ENCODE measurements at regions not wholly inside any gene's neighbourhood (a gene's known extent, or its start where the extent isn't known, plus 50 kb on each side); places are given as distances from the start of the nearest gene placed in this dataset.
"Not testable (repeated sequence)": the region's sequence is repeated elsewhere in the genome, so short reads cannot be mapped to it uniquely, and the experiment has no call there.

DNA sequence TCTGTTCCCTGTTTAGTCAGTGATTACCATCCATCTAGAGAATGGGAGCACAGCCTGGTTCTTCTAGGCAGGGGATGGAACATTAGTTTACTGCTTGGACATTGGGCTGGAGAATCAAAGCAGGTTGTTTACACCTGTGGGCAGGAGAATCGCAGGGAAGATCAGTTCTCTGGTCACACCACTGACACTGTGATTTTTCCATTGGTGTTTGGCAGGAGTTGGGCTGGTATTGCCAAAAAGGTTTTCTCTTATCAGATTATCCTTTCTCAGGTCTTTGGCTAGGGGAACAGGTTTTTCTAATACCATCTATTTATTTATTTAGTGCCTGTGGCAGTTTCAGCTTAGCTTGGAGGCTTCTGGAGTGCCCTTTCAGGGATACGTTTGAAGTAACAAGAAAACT lies 219.3 kb upstream of the GRIN3A start:
- DNase-seq: no peak

DNA sequence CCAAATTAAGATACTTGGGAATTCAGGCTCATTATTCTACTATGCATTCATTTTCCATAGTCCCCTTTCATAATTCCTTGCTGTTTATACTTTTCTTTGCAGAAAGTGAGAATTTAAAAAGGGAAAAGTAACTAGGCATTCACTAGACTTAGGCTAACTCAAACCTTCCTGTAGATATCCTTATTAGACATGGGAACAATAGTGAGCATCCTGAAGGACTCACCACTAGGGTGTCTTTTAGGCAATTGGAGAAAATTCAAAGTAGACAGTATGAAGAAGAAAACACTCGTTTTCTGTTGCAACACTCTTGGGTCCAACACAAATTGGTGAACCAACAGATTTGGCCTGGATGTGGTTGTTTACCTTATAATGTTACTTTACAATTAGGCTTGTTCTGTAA lies 213.2 kb upstream of the GRIN3A start:
- no peak for DNase-seq

DNA sequence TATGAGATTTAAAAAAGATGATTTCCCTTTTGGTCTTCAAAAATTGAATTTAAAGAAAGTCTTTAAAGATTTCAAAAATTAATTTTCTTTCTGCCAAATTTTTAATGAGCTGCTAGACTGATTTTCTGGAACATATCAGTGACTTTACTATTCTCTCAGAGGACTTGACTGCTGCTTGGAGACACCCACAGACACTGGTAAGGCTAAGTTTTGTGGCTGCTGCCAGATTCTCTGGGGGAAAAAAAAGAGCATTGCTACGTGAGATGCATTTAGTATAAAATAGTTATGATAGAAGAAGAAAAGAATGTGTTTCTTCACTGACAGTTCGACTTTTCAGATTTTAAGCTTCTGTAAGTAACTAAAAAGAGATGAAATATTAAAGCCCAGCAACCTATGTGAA lies 193.3 kb upstream of the GRIN3A start:
- DNase-seq: no peak

DNA sequence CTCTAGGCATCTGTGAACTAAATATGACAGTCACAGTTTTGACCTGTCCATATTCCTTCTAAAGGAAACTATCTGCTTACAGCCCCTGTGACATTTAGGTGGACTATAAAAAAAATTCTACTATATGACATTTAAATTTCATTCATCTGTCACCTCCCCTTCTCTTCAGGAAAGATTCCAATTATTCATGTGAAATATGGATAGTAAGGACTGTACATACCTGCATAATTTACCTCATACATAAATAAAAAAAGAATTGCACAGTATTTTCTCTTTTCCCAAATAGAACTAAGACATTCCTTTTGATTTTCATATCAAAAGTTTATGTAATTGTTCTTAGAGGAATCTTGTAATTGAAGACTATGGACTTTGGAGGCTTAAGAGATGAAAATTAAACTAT lies 192.3 kb upstream of the GRIN3A start:
- no peak for DNase-seq

DNA sequence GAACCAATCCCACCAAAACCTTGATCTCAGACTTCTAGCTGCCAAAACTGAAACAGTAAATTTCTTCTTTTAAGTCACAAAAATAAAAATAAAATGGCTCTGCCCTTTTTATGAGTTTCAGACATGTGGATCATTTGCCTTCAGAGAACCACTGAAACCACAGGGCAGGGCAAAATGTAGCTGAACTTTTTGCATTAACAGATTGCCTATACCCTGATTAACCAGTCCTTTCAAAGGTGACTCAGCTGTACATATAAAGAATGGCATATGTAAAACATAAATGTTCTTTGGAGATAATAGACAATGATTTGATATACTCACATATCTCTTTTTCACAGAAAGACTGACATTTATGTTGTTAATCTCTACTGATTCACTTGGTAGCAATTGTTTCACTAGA lies 187.1 kb upstream of the GRIN3A start:
- no peak for DNase-seq

DNA sequence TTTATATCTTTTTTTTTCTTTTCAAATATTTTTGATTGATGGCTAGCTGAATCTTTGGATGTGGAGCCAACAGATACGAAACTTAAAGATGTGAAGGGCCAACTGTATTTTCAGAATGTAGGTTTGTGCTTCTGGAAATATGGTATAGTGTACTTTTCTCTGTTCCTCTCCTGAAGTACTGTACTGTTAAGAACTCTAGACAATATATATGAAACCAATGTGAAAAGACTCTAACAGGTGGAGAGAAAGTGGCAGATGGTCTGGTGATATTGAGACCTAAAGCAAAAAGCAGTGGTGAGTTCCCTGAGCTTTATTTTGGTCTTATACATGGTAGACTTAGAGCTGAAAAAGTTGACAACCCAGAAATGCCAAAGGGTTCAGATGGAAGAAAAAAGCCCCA lies 185.0 kb upstream of the GRIN3A start:
- DNase-seq: no peak

DNA sequence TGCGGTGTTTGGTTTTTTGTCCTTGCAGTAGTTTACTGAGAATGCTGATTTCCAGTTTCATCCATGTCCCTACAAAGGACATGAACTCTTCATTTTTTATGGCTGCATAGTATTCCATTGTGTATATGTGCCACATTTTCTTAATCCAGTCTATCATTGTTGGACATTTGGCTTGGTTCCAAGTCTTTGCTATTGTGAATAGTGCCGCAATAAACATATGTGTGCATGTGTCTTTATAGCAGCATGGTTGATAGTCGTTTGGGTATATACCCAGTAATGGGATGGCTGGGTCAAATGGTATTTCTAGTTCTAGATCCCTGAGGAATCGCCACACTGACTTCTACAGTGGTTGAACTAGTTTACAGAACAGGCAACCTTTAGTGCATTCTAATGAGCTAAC lies 178.5 kb upstream of the GRIN3A start:
- DNase-seq: not testable (repeated sequence)

DNA sequence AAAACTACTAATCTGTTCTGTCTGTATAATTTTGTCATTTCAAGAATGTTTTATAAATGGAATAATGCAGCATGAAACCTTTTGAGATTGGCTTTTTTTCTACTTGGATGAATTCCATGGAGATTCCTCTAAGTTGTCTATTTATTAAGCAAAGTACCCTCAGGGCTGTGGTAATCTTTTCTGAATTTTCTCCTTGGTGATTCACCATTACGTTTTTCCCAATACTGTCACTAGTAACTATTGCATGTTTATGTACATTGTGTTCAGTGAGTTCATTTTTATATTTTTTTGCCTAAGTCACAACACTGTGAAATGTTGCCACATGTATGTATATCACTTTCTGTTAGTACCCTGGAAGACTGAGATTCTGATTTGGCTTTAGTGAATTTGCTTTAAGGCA lies 177.0 kb upstream of the GRIN3A start:
- DNase-seq: no peak

DNA sequence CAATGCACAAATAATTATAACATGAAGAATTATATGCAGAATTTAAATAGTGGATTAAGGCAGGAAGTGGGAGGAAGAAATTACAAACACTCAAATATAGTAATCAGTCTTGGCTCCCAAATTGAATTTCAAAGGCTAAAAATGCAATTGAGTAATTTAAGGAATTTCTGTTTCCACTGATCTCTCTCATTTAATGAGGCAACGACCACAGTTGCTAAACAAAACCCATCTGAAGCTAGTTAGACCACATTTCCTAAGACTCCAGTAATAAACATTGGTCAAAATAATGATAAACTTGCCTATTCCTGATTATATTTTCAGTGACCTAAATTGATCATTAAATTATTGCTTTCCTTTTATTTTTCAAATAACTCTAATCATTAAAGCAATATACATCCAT lies 174.3 kb upstream of the GRIN3A start:
- no peak for DNase-seq

DNA sequence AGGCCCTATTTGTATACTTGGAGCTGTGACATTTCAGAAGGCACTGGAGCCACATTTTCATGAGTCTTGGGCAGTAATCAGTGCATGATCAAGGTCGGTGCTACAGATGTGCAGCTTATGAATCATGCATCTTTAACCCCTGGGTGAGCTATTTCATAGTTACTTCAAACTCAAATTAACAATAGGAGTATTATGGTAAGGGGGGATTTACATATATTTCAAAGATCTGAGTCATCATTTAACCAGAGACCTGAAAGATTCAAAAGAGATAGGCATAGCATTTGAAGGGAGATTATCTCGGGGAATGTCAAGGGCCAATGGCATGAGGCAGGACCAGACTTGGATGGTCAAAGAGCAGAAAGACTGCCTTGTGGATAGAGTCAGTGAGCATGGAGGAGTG lies 169.0 kb upstream of the GRIN3A start:
- DNase-seq: no peak

DNA sequence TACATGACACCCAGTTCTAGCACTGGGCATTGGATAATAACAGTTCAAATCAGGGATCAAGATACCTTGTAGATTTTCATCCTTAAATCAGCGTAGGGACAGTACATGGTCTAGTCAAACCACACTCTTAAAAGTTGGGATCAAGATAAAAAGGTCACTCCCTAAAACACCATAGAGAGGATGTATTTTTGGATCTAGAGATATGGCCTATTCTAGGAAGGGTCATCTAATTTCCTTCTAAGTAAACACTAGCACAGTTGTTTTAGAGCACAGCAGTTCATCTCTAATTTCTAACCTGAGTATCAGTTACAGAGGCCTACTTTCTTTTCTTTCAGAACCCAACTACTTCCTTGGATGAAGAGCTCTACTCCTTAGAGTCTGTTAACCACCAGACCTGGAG lies 166.4 kb upstream of the GRIN3A start:
- no peak for DNase-seq

DNA sequence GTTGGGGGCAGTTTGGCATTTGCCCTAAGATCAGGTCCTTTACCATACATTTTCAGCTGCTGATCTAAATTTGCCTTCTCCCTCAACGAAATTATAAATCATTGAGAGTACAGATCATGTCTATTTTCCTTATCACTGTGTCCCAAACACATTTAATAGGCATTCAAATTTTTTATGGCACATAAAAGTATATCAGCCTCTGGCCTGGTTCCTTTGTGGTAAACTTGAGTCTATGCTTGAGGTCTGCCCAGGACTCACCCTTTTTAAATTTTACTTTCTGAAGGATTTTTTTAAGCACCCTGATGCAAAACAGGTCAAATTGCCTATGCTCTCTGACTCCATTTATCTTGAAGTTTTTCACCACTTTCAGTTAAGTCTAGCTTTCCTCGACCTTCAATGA lies 163.6 kb upstream of the GRIN3A start:
- no peak for DNase-seq

DNA sequence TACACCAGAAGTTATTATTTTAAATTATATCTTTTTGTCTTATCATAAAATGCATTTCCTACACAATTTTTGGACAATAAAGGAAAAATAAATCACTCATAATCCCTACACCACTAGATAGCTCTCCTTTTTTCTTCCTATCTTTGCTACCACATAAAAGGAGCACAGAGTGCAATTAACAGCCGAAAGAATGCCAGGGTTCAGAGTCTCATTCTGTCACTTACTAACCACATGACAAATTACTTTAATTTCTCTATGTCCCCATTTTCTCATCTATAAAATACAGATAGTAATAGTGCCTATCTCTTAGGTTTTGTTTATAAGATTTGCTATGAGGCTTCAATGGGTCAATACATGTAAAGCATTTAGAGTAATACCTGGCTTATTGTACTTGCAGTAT lies 158.7 kb upstream of the GRIN3A start:
- DNase-seq: no peak

DNA sequence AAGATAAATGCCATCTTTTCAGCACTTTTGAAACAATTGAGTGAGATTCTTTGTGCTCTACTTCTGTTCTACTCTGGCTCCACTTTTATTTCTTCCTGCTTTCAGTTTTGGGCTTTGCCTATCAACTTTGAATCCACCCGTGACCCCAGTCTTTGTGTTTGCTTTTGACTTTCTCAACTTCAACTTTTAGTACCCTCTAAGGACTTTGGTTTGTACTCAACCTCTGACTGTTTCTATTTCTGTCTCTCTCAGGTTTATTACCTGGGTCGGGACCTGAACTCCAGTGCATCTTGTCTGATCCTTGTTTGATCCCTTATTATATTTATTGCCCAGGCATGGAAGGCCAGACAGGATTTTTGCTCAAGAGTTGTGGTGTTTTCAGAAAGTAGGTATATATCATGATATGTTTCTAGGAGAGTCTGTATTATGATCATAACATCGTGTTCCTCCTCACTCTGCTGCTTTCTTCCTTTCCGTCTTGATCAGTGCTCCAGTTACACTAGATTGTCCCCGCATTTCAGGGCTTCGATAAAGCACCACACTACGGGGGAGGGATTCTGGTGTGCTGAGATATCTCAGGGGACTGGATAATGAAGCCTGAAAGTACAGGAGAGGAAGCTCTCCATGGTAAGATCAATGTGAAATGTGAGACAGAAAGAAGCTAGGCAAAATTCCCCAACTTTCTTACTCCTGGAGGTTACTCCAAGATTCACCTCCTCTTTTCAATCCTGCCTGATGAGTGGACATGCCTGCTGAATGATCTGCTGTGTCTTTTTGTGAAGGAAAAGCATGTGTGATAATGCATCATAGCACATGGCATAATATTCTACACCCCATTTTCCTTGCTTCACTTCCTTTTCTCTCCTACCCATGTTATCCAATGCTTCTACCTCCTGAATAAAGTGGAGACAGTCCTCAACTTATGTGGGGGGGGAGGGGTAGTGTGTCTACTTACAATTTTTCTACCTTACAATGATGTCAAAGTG lies 155.5 kb upstream of the GRIN3A start:
- DNase-seq: no peak

DNA sequence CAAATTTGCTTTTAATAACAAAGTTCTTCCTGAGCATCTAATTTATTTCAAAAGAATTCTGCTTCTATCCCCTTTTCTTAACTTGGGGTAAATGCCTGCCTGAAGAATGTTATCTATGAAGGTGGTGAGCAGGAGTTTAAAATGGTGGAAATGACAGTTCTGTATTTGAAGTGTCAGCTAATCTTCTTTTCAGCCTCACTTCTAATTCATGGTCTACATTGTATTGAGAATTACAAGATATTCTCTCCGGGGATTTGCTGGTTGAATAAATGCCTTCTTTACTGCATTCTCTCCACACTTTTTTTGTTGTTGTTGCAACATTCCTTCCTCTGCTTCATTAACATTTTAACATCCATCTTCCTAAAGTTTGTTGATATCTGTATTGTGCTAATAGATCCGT lies 143.1 kb upstream of the GRIN3A start:
- DNase-seq: no peak

DNA sequence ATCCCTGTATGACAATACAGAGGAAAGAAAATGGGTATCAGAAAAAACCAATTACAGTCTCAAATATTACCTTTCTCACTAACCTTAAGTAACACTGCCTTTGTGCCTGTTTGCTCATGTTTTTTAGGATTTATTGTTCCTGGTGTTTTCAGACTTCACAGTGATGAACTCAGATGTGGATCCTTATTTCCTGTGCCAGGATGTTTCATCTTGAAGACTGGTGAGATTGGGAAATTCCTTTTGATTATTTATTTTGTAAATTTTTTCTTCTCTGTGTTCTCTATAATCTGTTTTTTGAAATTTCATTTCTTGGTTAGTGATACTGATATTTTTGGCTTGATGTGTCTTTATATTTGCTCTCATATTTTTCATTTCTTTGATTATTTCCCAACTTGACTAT lies 142.4 kb upstream of the GRIN3A start:
- no peak for DNase-seq

DNA sequence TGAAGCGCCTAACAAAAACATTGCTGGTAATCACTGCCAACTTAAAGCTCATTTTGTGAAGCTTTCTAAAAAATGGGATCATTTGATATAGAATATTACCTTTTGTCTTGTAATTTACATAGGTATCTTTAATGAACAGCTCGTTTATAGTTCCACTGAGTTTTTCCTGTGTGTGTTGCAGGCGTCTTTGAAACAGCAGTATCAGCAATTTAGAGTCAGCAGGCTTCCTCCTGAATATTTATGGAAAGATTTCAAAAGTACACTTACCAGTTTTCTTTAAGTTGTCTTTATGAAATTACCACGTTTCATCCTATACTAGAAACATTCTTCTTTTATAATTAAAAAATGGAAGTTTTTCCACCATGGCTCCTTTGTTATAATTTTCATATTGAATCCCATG lies 140.3 kb upstream of the GRIN3A start:
- DNase-seq: no peak

DNA sequence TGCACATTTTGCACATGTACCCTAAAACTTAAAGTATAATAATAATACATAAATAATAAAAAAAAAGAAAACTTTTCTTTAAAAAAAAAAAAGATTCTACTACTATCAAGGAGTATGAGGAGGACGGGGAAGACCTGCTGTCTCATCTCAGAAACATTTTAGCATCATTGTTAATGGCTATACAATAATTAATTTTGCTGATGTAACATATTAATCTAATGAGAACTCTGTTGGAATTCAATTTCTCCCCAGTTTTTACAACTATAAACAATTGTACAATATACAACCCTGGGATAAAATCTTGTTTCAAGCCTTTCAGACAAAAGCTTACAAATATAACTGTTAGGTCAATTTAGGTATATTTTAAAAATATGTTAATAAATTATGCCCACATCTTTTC lies 139.0 kb upstream of the GRIN3A start:
- DNase-seq: no peak

DNA sequence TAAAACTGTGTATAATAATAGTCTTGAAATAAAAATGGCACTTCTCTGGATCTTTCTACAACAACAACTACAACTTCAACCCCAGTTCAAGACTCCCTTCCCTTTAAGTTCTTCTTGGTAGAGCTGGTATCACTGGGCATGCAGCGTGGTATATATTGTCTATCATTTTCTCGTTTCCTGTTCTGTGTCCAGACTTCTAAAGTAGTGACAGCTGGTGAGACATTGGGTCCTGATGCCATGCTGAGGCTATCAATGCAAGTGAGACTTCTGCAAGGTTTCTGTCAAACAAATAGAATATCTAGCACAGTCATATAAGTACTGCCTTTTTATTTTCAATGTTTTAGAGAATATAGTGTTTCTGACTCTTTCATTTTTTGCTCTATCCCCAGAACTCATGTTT lies 123.0 kb upstream of the GRIN3A start:
- no peak for DNase-seq

DNA sequence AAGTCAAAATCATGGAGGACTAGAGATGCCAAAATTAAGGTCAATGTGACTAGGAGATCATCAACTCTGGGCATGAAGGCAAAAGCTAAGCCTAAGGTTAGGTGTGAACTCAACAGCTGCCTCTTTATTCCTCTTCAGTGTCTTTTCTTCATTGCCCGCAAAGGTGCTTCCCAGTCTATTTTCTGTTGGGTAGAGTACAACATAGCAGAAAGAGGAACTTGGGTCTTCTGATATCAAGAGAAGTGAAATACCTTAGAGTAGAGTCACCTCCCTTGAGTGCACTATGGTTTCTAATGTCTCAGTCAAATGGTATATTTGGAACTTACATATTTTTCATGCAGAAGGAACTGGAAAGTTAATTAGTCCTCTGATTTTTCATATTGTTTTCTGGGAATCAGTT lies 122.5 kb upstream of the GRIN3A start:
- no peak for DNase-seq

DNA sequence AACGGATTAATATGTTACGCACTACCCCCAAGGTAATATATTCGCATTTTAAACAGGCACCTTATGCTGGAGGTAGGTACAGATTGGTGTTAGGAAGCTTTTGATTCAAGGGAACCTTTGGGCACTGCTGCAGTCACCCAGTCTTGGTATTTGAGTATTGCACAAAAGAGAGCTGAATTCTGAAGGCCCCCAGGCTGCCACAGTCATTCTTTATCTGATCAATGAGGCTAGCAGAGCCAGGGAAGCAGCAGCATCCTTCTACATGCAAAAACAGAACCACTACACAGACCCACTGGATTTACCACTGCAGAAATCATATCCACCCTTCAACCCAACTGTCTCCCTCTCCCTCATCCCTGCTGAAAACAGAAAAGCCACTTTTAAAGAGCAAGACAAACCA lies 121.2 kb upstream of the GRIN3A start:
- no peak for DNase-seq

DNA sequence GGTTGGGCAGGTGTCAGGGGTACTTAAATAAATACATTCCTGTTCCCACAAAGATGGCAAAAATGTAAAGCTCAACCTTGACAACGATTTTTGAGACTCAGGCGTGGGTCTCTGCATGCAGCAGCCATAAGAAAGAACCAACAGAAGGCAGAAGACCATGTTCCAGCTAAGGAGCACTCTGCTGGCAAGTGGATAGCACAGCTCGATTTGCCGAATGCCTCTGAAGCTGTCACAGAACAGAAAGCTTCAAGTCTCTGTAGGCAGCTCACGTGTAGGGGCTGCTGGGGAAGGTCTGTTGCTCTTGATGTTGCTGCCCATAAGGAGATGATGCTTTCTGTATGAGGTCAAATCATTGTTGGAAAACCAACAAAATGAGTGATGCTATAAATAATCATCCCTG lies 119.6 kb upstream of the GRIN3A start:
- DNase-seq: no peak

DNA sequence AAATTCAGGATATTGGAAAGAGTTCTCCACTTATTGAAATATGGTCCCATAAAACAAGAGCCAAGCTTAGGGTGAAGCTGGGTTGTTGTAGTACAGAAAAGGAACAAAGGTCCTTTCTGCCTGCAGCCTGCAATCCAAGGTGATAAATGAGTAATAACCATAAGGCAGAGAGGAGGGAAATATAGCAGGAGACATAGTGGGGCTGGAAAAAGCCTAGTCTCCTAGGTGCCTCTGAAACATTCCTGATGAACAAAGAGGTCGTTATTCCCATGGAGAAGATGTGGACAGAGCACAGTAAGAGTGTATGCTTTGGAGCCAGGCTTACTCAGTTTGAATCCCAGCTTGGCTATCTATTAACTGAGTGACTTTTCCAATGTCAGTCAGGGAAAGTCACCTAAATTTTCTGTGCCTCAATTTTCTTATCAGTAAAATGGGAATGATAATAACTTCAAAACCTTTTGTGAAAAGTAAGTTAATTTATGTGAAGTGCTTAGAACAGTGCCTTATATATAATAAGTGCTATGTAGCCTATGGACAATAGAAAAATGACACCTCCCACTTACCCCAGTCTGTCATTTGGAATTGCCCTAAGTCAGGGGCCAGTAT lies 110.8 kb upstream of the GRIN3A start:
- DNase-seq: no peak

DNA sequence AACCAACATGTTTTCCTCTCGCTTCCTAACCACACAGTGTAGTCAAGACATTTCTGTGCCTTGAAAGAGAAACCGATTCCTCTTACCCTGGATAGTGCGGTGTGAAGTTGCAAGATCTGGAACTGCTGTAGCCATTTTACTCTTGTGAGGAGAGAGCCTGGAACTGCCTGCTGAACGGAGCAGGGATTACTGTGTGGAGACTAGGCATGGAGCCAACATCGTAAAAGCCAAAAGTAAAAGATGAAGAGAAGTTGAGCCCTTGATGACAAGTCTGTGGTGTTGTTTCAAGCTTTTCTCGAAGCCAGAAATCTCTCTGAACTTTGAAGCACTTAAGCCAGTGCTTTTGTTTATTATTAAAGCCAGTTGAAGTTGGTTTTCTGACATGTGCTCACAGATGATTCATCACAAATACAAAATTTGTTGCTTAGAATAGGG lies 110.1 kb upstream of the GRIN3A start:
- no peak for DNase-seq

DNA sequence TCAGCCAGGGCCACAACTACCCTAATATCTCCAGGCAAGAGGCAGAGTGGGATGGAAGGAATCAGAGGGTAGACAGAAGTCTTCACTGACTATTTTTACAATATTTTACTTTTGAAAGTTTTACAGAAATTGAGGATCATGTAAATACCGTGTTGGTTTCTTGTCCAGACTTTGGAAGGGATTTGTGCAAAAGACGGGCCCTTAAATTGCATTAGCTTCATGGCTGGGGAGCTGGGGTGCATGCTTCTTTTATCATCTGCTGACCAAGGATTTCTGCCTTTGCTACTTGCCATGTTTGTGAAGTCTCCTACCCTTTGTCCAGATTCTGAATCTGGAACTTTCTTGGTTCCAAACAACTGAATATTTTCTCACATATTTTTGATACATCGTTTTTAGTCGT lies 107.7 kb upstream of the GRIN3A start:
- DNase-seq: no peak

Measured in dermis blood vessel endothelial cell (primary cell).